A549 (cell line): ENCODE measurements at regions not wholly inside any gene's neighbourhood (a gene's known extent, or its start where the extent isn't known, plus 50 kb on each side); places are given as distances from the start of the nearest gene placed in this dataset.

ENCODE experiments used
- CTCF ChIP-seq: fragments of >200 bp; sonication (Bioruptor Twin); formaldehyde crosslinking; IDR thresholded peaks from 3 replicates; pipeline ENCODE4 v1.5.1; 2016
- EP300 ChIP-seq, 2 experiments: fragments of >200 bp; sonication (Bioruptor Twin); formaldehyde crosslinking; IDR thresholded peaks; 2 replicates in 1 of 2; 3 replicates in 1 of 2; pipeline ENCODE4 v1.6.1; 2016 to 2017
- GATA3 ChIP-seq: IDR thresholded peaks from 2 replicates; pipeline ENCODE4 v1.6.1; 2012; ENCODE audit warnings: borderline replicate concordance
- MYC ChIP-seq: IDR thresholded peaks from 2 replicates; pipeline ENCODE4 v1.6.1; 2012; ENCODE audit warnings: mild to moderate bottlenecking, inconsistent platforms, low read length, improper control_type of control experiment, borderline replicate concordance
- NFE2L2 ChIP-seq: fragments of 150-350 bp; conservative IDR thresholded peaks from 2 replicates; pipeline ENCODE4 v1.6.1; 2014; ENCODE audit warnings: low read length
- RARB ChIP-seq: fragments of 250-450 bp; sonication (Bioruptor Pico); IDR thresholded peaks from 2 replicates; pipeline ENCODE4 v1.8.0; 2021; ENCODE audit warnings: mild to moderate bottlenecking, moderate library complexity

GRCh38 chr2:2512931-2513330 is 181.9 kb upstream of the MYT1L start:
- no peak for TF ChIP-seq CTCF
- no peak for TF ChIP-seq GATA3
- no peak for TF ChIP-seq MYC
- TF ChIP-seq RARB = no peak
- TF ChIP-seq EP300 (IDR thresholded peaks at IDR 0.05) = no peak
- TF ChIP-seq NFE2L2 = no peak
